Gastroesophageal sphincter (tissue), 3 donors: ENCODE measurements at regions not wholly inside any gene's neighbourhood (a gene's known extent, or its start where the extent isn't known, plus 50 kb on each side); places are given as distances from the start of the nearest gene placed in this dataset.

Source experiments
- EP300 ChIP-seq: sonication (generic); formaldehyde crosslinking; IDR thresholded peaks from one replicate; pipeline ENCODE4 v1.6.1; 2017; ENCODE audit warnings: antibody characterized with exemption, mild to moderate bottlenecking
- TF ChIP-seq, protein P1 (sequence below), 4 experiments: fragments of 200-600 bp in 2 of 4; fragments of 450-650 bp in 2 of 4; sonication (generic) in 1 of 4; IDR thresholded peaks; one replicate each; pipeline ENCODE4 v1.5.1; 2017 to 2019; ENCODE audit warnings: antibody characterized with exemption in 4 of 4, mild to moderate bottlenecking in 2 of 4, moderate library complexity in 2 of 4

GRCh38 chr4:137387924-137388323, 144.4 kb downstream of the PCDH18 start:
- TF ChIP-seq, protein P1, sequence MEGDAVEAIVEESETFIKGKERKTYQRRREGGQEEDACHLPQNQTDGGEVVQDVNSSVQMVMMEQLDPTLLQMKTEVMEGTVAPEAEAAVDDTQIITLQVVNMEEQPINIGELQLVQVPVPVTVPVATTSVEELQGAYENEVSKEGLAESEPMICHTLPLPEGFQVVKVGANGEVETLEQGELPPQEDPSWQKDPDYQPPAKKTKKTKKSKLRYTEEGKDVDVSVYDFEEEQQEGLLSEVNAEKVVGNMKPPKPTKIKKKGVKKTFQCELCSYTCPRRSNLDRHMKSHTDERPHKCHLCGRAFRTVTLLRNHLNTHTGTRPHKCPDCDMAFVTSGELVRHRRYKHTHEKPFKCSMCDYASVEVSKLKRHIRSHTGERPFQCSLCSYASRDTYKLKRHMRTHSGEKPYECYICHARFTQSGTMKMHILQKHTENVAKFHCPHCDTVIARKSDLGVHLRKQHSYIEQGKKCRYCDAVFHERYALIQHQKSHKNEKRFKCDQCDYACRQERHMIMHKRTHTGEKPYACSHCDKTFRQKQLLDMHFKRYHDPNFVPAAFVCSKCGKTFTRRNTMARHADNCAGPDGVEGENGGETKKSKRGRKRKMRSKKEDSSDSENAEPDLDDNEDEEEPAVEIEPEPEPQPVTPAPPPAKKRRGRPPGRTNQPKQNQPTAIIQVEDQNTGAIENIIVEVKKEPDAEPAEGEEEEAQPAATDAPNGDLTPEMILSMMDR (IDR thresholded peaks at IDR 0.05), result no peak
- TF ChIP-seq EP300, result no peak
